GM23338 (cell line): ENCODE measurements at regions not wholly inside any gene's neighbourhood (a gene's known extent, or its start where the extent isn't known, plus 50 kb on each side); places are given as distances from the start of the nearest gene placed in this dataset.

Experiments
- ATAC-seq: fragments of 200-7000 bp; cut with Tn5 transposase; 3 replicates; pipeline ENCODE4 v1.9.1; 2020
- DNase-seq: peaks from one replicate; pipeline ENCODE4 v3.0.0-alpha.2; 2015; ENCODE audit warnings: low spot score
- H2AFZ ChIP-seq: fragments of 200-600 bp; sonication (generic); 2 replicates; pipeline ENCODE4 v1.8.0; 2016; ENCODE audit warnings: antibody characterized with exemption, mild to moderate bottlenecking, moderate library complexity
- H3F3A ChIP-seq: fragments of 200-600 bp; sonication (generic); replicated peaks from 2 replicates; pipeline ENCODE4 v1.8.0; 2017; ENCODE audit warnings: antibody characterized with exemption, mixed run types, low read depth
- H3K27ac ChIP-seq: fragments of 200-600 bp; sonication (generic); 2 replicates; pipeline ENCODE4 v1.6.1; 2016; ENCODE audit warnings: low read depth
- H3K27me3 ChIP-seq: fragments of 200-600 bp; sonication (generic); 2 replicates; pipeline ENCODE4 v1.8.0; 2016; ENCODE audit warnings: mild to moderate bottlenecking, mixed run types, moderate library complexity; ENCODE audit not compliant: insufficient read depth
- H3K36me3 ChIP-seq: fragments of 200-600 bp; sonication (generic); 2 replicates; pipeline ENCODE4 v1.8.0; 2016; ENCODE audit warnings: mild to moderate bottlenecking; ENCODE audit not compliant: insufficient read depth
- H3K4me1 ChIP-seq: fragments of 200-600 bp; sonication (generic); 2 replicates; pipeline ENCODE4 v1.8.0; 2016; ENCODE audit warnings: mild to moderate bottlenecking, moderate library complexity; ENCODE audit not compliant: insufficient read depth
- H3K4me2 ChIP-seq: fragments of 200-600 bp; sonication (generic); 2 replicates; pipeline ENCODE4 v1.7.1; 2017; ENCODE audit warnings: mixed run types
- H3K4me3 ChIP-seq: fragments of 200-600 bp; sonication (generic); 2 replicates; pipeline ENCODE4 v1.6.1; 2016; ENCODE audit warnings: mixed run types
- H3K79me2 ChIP-seq: fragments of 200-600 bp; sonication (generic); replicated peaks from 2 replicates; pipeline ENCODE4 v1.8.0; 2017; ENCODE audit warnings: mild to moderate bottlenecking; ENCODE audit not compliant: insufficient read depth
- H3K9me2 ChIP-seq: fragments of 200-600 bp; sonication (generic); 2 replicates; pipeline ENCODE4 v1.8.0; 2017; ENCODE audit not compliant: insufficient read depth
- H4K20me1 ChIP-seq: fragments of 200-600 bp; sonication (generic); replicated peaks from 2 replicates; pipeline ENCODE4 v1.8.0; 2017; ENCODE audit warnings: mild to moderate bottlenecking; ENCODE audit not compliant: insufficient read depth
- H3K27ac Mint-ChIP-seq: 2 replicates; pipeline ENCODE4 v1.8.0; 2020; ENCODE audit warnings: inconsistent platforms, mild to moderate bottlenecking, moderate library complexity, mixed read lengths
- H3K27me3 Mint-ChIP-seq: 3 replicates; pipeline ENCODE4 v1.8.0; 2022; ENCODE audit warnings: low read depth, mild to moderate bottlenecking, moderate library complexity, mixed read lengths, inconsistent platforms; ENCODE audit not compliant: insufficient read depth, poor library complexity
- H3K36me3 Mint-ChIP-seq: 3 replicates; pipeline ENCODE4 v1.8.0; 2021; ENCODE audit warnings: low read depth, mild to moderate bottlenecking, inconsistent platforms, moderate library complexity, mixed read lengths
- H3K4me1 Mint-ChIP-seq: 3 replicates; pipeline ENCODE4 v1.8.0; 2020; ENCODE audit warnings: mild to moderate bottlenecking, inconsistent platforms, mixed read lengths
- H3K4me3 Mint-ChIP-seq: 3 replicates; pipeline ENCODE4 v1.8.0; 2021; ENCODE audit warnings: moderate library complexity, mild to moderate bottlenecking, inconsistent platforms, mixed read lengths
- H3K9me3 Mint-ChIP-seq: 3 replicates; pipeline ENCODE4 v1.8.0; 2020; ENCODE audit warnings: moderate library complexity, mild to moderate bottlenecking, inconsistent platforms, mixed read lengths
- EZH2 ChIP-seq: fragments of 200-600 bp; sonication (generic); IDR thresholded peaks from one replicate; pipeline ENCODE4 v1.8.0; 2017; ENCODE audit warnings: antibody characterized with exemption, mild to moderate bottlenecking, low read depth; ENCODE audit not compliant: unreplicated experiment
- JUNB ChIP-seq: IDR thresholded peaks from one replicate; pipeline ENCODE4 v1.6.1; 2016; ENCODE audit warnings: antibody characterized with exemption; ENCODE audit not compliant: unreplicated experiment
- NANOG ChIP-seq: IDR thresholded peaks from 2 replicates; pipeline ENCODE4 v1.6.1; 2016; ENCODE audit warnings: antibody characterized with exemption, borderline replicate concordance
- POLR2AphosphoS5 ChIP-seq: IDR thresholded peaks from 2 replicates; pipeline ENCODE4 v1.6.1; 2016; ENCODE audit warnings: antibody characterized with exemption, low read depth
- STAT1 ChIP-seq: IDR thresholded peaks from one replicate; pipeline ENCODE4 v1.6.1; 2016; ENCODE audit warnings: antibody characterized with exemption; ENCODE audit not compliant: unreplicated experiment
- ZNF114 ChIP-seq: fragments of 250-450 bp; sonication (Bioruptor Pico); IDR thresholded peaks from 2 replicates; pipeline ENCODE4 v1.5.0; 2020; ENCODE audit warnings: mild to moderate bottlenecking, moderate library complexity
- TF ChIP-seq, protein P1 (sequence below): IDR thresholded peaks from one replicate; pipeline ENCODE4 v1.6.1; 2018; ENCODE audit warnings: antibody characterized with exemption; ENCODE audit not compliant: unreplicated experiment
- TF ChIP-seq, protein P2 (sequence below): fragments of 250-450 bp; sonication (Bioruptor Pico); IDR thresholded peaks from 2 replicates; pipeline ENCODE4 v1.5.0; 2020; ENCODE audit warnings: mild to moderate bottlenecking, moderate library complexity
- TF ChIP-seq, protein P3 (sequence below), 2 experiments: fragments of 200-600 bp in 1 of 2; sonication (generic) in 1 of 2; conservative IDR thresholded peaks; 2 replicates each; pipeline versions ENCODE4 v1.5.1 to v1.6.1; 2016 to 2017; ENCODE audit warnings: antibody characterized with exemption in 2 of 2, low read depth in 2 of 2, mild to moderate bottlenecking in 2 of 2, moderate library complexity in 1 of 2

DNA sequence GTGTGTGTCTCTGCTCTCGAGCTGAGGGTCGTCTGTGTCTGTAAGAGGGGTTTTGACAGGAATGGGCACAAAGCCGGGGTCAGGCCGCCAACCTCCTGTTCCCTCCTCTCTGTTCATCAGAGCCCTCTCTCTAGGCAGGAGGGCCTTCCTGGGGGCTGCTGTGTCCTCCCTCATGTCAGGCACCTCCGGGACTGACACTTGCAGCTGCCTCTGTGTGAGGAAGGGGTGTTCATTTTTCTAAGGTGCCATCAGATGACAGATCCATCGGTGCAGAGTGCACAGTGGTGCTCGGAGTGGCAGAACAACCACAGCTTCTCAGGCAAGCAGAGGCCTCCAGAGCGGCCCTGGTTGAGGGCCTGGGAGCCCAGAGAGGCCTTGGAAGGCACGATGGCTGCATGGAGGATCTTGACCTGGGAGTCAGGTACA lies 265.4 kb upstream of the B3GAT1 start:
- Mint-ChIP-seq H3K27ac (no peak overlapping the region), H3K4me1 (no peaks in the 10 kb centered on the region), H3K27me3 (peaks cover 2% of the 10 kb centered on the region), H3K9me3 (no peaks in the 10 kb centered on the region), H3K4me3 (no peak overlapping the region), H3K36me3 (no peaks in the 10 kb centered on the region)
- H3K27ac ChIP-seq, result no peak overlapping the region
- ATAC-seq (no peak), DNase-seq (no peak)
- H3K4me1 ChIP-seq, result no peaks in the 10 kb centered on the region
- H3F3A ChIP-seq, result no peaks in the 10 kb centered on the region
- no peaks in the 10 kb centered on the region for H3K79me2 ChIP-seq
- H3K4me2 ChIP-seq, result no peak overlapping the region
- no peaks in the 10 kb centered on the region for H3K9me2 ChIP-seq
- H3K4me3 ChIP-seq, result no peak overlapping the region
- no peaks in the 10 kb centered on the region for H3K36me3 ChIP-seq
- no peaks in the 10 kb centered on the region for H4K20me1 ChIP-seq
- TF ChIP-seq EZH2, result no peak
- no peaks in the 10 kb centered on the region for H3K27me3 ChIP-seq
- H2AFZ ChIP-seq, result no peak overlapping the region

DNA sequence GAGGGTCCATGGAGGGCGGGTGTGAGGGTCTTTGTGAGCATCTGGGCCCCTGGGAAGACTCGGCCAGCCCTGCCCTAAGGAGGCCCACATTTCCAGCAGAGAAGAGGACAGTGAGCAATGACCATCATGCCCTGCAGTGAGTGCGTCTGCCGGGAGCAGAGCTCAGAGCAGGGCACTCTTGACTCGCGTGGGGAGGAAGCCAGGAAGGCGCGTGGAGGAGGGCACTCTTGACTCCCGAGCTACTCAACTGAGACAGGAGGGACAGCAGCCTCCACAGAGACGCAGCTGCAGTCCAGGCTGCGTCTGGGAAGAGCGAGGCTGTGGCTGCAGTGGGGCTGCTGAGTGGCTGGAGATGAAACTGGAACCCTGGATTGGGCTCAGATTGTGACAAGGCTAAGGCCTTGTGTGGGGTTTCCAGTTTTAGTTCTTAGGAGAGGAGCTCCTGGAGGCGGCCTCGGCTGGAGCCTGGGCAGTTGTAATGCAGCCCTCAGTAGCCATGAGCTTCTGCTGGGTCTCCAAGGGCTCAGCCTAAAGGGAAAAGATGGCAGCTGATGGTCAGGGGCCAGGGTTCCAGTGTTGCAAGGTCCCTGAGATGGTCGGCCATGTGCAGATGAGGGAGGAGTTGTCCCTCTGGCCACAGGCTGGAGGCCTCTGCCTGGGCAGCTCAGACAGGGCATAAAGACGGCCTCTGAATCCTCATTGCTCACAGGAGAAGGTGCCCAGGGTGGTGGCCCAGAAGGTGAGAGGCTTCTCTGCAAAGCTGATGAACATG lies 264.7 kb upstream of the B3GAT1 start:
- H4K20me1 ChIP-seq, result no peaks in the 10 kb centered on the region
- TF ChIP-seq NANOG (no peak), STAT1 (no peak), POLR2AphosphoS5 (no peak), ZNF114 (CRISPR knock-in tag) (no peak), JUNB (no peak)
- TF ChIP-seq, protein P1, sequence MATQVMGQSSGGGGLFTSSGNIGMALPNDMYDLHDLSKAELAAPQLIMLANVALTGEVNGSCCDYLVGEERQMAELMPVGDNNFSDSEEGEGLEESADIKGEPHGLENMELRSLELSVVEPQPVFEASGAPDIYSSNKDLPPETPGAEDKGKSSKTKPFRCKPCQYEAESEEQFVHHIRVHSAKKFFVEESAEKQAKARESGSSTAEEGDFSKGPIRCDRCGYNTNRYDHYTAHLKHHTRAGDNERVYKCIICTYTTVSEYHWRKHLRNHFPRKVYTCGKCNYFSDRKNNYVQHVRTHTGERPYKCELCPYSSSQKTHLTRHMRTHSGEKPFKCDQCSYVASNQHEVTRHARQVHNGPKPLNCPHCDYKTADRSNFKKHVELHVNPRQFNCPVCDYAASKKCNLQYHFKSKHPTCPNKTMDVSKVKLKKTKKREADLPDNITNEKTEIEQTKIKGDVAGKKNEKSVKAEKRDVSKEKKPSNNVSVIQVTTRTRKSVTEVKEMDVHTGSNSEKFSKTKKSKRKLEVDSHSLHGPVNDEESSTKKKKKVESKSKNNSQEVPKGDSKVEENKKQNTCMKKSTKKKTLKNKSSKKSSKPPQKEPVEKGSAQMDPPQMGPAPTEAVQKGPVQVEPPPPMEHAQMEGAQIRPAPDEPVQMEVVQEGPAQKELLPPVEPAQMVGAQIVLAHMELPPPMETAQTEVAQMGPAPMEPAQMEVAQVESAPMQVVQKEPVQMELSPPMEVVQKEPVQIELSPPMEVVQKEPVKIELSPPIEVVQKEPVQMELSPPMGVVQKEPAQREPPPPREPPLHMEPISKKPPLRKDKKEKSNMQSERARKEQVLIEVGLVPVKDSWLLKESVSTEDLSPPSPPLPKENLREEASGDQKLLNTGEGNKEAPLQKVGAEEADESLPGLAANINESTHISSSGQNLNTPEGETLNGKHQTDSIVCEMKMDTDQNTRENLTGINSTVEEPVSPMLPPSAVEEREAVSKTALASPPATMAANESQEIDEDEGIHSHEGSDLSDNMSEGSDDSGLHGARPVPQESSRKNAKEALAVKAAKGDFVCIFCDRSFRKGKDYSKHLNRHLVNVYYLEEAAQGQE, result no peak
- TF ChIP-seq, protein P2, sequence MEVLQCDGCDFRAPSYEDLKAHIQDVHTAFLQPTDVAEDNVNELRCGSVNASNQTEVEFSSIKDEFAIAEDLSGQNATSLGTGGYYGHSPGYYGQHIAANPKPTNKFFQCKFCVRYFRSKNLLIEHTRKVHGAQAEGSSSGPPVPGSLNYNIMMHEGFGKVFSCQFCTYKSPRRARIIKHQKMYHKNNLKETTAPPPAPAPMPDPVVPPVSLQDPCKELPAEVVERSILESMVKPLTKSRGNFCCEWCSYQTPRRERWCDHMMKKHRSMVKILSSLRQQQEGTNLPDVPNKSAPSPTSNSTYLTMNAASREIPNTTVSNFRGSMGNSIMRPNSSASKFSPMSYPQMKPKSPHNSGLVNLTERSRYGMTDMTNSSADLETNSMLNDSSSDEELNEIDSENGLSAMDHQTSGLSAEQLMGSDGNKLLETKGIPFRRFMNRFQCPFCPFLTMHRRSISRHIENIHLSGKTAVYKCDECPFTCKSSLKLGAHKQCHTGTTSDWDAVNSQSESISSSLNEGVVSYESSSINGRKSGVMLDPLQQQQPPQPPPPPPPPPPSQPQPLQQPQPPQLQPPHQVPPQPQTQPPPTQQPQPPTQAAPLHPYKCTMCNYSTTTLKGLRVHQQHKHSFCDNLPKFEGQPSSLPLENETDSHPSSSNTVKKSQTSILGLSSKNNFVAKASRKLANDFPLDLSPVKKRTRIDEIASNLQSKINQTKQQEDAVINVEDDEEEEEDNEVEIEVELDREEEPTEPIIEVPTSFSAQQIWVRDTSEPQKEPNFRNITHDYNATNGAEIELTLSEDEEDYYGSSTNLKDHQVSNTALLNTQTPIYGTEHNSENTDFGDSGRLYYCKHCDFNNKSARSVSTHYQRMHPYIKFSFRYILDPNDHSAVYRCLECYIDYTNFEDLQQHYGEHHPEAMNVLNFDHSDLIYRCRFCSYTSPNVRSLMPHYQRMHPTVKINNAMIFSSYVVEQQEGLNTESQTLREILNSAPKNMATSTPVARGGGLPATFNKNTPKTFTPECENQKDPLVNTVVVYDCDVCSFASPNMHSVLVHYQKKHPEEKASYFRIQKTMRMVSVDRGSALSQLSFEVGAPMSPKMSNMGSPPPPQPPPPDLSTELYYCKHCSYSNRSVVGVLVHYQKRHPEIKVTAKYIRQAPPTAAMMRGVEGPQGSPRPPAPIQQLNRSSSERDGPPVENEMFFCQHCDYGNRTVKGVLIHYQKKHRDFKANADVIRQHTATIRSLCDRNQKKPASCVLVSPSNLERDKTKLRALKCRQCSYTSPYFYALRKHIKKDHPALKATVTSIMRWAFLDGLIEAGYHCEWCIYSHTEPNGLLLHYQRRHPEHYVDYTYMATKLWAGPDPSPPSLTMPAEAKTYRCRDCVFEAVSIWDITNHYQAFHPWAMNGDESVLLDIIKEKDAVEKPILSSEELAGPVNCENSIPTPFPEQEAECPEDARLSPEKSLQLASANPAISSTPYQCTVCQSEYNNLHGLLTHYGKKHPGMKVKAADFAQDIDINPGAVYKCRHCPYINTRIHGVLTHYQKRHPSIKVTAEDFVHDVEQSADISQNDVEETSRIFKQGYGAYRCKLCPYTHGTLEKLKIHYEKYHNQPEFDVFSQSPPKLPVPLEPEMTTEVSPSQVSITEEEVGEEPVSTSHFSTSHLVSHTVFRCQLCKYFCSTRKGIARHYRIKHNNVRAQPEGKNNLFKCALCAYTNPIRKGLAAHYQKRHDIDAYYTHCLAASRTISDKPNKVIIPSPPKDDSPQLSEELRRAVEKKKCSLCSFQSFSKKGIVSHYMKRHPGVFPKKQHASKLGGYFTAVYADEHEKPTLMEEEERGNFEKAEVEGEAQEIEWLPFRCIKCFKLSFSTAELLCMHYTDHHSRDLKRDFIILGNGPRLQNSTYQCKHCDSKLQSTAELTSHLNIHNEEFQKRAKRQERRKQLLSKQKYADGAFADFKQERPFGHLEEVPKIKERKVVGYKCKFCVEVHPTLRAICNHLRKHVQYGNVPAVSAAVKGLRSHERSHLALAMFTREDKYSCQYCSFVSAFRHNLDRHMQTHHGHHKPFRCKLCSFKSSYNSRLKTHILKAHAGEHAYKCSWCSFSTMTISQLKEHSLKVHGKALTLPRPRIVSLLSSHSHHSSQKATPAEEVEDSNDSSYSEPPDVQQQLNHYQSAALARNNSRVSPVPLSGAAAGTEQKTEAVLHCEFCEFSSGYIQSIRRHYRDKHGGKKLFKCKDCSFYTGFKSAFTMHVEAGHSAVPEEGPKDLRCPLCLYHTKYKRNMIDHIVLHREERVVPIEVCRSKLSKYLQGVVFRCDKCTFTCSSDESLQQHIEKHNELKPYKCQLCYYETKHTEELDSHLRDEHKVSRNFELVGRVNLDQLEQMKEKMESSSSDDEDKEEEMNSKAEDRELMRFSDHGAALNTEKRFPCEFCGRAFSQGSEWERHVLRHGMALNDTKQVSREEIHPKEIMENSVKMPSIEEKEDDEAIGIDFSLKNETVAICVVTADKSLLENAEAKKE (CRISPR knock-in tag), result no peak
- TF ChIP-seq, protein P3, sequence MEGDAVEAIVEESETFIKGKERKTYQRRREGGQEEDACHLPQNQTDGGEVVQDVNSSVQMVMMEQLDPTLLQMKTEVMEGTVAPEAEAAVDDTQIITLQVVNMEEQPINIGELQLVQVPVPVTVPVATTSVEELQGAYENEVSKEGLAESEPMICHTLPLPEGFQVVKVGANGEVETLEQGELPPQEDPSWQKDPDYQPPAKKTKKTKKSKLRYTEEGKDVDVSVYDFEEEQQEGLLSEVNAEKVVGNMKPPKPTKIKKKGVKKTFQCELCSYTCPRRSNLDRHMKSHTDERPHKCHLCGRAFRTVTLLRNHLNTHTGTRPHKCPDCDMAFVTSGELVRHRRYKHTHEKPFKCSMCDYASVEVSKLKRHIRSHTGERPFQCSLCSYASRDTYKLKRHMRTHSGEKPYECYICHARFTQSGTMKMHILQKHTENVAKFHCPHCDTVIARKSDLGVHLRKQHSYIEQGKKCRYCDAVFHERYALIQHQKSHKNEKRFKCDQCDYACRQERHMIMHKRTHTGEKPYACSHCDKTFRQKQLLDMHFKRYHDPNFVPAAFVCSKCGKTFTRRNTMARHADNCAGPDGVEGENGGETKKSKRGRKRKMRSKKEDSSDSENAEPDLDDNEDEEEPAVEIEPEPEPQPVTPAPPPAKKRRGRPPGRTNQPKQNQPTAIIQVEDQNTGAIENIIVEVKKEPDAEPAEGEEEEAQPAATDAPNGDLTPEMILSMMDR (conservative IDR thresholded peaks at IDR 0.05; ENCODE audit: low read depth in 2 of 2), result no peak
- no peak for ATAC-seq
- no peak overlapping the region for H3K27ac ChIP-seq
- Mint-ChIP-seq H3K4me1 (no peaks in the 10 kb centered on the region), H3K27me3 (peaks cover 2% of the 10 kb centered on the region), H3K36me3 (no peaks in the 10 kb centered on the region), H3K9me3 (no peaks in the 10 kb centered on the region), H3K27ac (no peak overlapping the region), H3K4me3 (no peak overlapping the region)
- H3K4me3 ChIP-seq, result no peak overlapping the region
- no peaks in the 10 kb centered on the region for H3K9me2 ChIP-seq
- no peaks in the 10 kb centered on the region for H3K4me1 ChIP-seq
- H3K27me3 ChIP-seq, result no peaks in the 10 kb centered on the region
- no peak overlapping the region for H3K4me2 ChIP-seq
- DNase-seq, result no peak
- H2AFZ ChIP-seq, result no peak overlapping the region
- no peaks in the 10 kb centered on the region for H3F3A ChIP-seq
- H3K36me3 ChIP-seq, result no peaks in the 10 kb centered on the region
- no peaks in the 10 kb centered on the region for H3K79me2 ChIP-seq
